ENCODE measurements at regions not wholly inside any gene's neighbourhood (a gene's known extent, or its start where the extent isn't known, plus 50 kb on each side); places are given as distances from the start of the nearest gene placed in this dataset.

DNA sequence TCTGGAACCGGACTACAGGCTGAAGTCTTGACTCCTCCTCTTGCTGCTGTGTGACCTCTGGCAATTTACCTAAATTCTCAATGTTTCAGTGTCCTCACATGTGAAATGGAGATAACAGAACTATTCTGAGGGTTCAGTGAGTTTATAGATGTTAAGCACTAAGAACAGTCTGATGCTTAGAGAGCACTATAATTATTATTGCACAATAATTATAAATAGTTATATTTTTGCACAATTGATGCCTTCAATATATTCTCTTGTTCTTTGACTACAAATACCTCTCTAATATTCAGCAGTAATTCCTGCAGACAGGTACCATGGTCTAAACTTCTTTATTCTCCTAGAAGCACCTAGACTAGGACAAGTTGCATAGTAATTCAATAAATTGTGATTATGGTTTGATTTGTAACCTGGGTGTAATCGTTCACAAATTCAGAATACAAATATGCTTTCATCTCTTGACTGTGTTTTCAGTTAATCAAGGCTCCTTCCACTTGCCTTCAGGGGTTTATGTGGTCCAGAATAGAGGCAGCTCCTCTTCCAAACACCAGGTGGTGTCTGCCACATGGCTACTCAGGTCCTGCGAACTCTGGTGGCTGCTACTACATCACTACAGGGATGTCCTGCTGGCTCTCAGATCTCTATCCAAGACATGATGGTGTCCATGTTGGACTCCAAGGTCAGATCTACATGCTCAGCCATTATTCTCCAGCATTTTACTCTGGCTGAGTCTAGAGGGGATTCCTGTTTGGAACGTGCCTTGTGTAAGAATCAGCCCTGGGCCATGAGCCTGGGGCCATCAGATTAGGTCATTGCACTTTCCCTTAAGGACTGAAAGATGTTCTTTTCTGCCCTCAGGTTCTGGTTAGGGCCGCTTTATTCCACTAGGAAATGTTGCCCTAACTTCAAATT is 103.4 kb downstream of the QRFPR start:
- DNase-seq (ENCODE audit: low read depth), result no peak

DNA sequence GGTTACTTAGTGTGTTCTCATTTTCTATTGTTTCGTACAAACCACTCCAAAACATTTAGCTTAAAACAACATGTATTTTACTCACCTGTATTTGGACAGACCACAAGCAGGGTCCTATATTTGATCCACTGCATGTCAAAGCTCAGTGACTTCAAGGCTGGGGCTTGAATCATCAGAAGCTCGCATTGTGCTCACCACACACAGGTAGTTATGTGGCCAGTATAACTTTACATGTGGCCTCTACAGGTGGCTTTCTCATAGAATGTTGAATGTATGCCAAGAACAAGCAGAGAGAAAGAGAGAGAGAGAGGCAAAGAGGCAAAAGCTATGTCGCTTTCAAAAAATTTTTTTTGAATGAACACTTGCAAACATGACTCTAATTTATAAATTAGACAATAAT is 107.6 kb downstream of the QRFPR start:
- DNase-seq (ENCODE audit: low read depth), result no peak

DNA sequence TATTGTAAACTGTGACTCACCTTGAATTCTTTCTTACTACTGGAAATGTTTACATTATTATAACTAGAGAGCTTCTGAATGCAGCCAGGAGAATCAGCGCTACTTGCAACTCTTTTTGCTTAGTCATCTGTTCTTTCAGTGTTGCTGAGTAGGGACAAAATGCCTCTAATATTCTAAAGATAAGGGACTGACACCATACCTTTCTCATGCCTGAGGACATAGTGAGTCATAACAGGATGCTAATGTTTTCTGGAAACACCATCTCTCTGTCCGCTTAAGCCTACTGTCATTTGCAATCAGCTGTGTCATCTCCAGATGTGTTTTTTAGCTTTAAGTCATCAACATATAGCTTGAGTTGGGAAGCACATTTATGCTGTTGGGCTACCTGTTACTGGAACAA is 108.3 kb downstream of the QRFPR start:
- DNase-seq (ENCODE audit: low read depth), result no peak

DNA sequence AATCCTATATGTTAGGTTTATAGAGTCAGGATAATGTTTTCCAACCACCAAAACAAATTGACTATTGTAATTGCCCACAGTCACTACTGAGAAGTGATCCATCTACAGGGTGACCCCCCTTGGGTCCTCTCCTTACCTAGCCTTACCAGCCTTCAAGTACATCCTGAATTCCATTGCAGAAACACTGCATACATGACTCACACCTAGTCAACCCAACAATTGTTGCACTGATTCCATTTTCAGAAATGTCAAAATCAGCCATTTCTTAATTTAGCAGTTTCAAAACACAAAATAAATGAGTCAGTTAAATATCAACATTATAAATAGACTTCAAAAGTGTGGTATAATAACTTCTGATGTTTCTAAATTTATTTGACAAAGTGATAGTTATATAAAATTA is 106.3 kb upstream of the TNIP3 start:
- DNase-seq (ENCODE audit: low read depth), result no peak

DNA sequence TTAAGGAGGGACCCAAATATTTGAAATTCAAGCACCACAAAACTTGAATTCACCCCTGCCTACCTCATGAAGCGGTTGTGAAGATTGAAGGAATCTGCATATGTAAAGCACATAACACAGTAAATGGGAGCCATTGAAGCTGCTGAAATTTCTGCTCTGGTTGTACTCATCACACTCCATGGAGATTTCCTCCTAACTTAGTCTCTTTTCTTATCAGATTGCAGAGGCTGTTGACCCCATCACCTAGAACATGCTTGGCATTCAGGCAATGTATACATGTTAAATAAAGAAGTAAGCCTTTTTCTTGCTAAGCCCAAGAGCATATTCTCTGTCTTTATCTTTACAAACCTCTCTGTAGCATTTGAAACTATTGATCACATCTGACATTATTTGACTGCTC is 104.9 kb upstream of the TNIP3 start:
- no peak for DNase-seq (ENCODE audit: low read depth)

DNA sequence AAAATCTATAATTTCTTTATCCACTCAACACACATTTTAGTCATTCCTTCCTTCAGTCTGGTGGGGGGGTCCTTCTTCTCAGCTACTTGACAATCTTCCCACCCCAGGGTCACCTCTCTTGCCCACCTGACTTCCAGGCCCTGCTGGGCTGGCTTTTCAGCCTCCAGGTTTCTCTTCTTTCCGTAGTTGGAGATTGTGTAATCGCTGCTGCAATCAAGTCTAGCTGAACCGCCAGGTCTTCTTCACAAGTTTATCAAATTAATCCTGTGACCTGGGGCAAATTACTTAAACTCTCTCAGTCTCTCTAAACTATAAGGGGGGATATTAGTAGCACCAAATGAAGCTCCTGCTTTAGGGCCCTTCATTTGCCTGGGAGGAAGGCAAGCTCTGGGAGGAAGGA is 102.9 kb upstream of the TNIP3 start:
- DNase-seq (ENCODE audit: low read depth), result no peak

DNA sequence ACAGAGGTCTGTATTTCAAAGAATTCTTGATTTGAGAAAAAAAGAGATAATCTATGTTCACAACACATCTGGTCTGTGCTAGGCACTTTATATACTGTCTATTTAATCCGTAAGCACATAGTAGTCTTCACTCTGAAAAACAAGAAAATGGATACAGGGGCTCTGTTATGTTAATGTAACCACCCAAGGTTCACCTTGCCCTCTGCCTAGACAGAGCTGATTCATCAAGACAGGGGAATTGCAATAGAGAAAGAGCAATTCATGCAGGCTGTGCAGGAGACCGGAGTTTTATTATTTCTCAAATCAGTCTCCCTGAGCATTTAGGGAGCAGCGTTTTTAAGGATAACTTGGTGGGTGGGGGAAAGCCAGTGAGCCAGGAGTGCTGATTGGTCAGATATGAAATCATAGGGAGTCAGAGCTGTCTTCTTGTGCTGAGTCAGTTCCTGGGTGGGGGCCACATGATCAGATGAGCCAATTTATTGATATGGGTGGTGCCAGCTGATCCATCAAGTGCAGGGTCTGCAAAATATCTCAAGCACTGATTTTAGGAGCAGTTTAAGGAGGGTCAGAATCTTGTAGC is 92.9 kb upstream of the TNIP3 start:
- no peak for DNase-seq (ENCODE audit: low read depth)

DNA sequence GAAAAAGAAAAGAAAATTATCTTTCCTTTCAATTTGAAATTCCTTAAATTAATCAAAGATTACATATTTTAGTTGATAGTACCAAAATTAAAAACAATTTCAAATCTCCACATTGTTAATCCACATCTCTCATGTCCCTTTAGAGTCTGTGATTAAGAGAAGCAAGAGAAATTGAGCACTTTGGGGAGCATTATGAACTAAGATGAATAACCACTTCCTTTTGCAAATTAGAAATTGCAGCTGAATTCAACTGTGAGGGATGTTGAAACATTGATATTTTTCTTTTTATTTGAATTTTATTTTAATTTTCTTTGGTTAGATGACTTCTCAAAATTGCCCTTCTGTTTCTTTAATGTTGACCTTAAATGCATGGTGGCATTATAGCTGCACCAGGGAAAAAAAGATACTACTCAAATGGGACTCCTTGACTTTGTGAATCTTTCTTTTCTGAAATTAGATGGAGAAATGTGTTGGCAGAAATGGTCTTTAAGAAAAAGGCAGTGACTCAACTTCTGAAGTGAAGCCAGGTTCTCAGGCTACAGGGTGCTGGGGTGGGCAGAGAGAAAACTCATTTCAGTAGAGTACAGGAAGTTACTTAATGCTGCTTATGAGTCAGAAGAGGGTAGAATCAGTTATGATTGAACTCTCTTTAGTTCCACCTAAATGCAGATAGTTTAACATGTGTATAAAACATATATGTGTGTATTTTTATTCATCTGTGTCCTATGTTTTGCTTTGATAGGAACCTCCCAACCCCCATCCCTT is 92.0 kb upstream of the TNIP3 start:
- no peak for DNase-seq (ENCODE audit: low read depth)

DNA sequence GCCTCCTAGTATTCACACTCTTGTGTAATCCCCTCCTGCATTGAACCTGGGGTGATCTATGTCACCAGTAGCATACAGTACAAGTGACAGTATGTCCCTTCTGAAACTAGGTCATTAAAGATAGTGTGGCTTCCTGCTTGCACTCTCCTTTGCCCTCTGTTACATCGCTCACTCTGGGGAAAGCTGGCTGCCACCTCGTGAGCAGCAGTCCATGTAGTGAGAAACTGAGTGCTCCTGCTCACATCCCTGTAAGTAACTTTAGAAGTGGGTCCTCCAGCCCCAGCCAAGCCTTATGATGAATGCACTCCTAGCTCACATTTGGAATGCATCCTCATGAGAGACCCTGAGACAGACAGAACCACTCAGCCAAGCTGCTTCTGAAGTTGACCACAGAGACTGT is 89.8 kb upstream of the TNIP3 start:
- DNase-seq (ENCODE audit: low read depth), result no peak

DNA sequence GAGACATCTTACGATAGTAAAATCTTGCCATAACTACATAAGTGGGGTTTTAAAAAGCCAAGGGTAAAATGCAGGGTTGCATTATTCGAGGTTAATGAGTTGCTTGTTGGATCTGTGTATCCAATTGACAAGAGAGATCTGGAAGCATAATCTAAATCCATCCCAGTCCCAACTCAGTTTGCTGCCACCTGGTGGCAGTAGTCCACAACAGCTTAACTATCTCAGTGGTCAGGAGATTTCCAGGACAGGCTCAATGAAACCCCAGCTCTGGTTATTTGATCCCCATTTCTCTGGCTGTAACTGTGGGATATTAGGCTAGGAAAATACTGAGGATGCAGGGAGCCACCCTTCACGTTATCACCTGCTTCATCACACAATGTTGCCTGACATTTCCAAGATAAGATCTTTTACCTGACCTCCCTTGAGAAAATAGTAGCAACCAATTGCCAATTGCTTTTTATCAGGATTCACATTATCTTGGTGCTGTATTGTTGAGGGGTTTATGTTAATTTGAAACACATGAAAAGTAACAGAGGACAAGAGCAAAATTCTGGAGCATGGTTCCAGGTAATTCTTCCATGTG is 88.2 kb upstream of the TNIP3 start:
- DNase-seq (ENCODE audit: low read depth), result peak; percentile 41

DNA sequence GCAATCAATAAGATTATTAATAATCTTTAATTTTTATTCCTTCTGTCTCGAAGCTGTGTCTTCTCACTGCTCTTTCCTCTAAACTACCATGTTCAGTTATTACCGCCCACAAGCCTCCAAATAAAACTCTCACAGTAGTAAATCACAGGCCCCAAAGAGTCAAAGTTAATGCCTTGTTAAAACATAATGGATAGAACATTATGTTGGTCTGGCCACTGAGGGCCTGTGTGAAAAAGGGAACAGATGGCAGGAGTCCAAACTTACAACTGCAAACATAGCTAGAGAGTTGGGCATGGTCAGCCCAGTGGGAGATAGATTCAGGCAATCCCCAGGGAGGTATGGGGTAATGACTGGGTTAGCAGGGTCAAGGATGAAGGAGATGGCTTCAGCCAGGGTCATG is 84.6 kb upstream of the TNIP3 start:
- DNase-seq (ENCODE audit: low read depth), result no peak

DNA sequence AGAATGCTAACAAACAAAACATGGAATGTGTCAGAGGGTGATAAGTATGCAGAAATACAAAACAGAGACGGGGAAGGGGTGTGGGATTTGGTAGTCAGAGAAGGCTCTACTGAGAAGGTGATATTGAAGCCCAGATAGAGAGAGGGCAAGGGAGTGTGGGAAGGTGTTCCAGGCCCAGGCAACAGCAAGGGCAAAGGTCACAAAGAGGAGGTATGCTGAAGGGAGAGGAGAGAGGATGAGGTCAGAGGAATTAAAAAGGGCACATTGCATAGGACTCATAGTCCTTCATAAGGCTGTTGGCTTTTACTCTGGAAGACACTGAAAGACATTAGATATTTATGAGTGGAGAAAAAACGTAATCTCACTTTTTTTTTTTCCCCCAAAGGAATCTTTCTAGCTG is 82.6 kb upstream of the TNIP3 start:
- DNase-seq (ENCODE audit: low read depth), result no peak

DNA sequence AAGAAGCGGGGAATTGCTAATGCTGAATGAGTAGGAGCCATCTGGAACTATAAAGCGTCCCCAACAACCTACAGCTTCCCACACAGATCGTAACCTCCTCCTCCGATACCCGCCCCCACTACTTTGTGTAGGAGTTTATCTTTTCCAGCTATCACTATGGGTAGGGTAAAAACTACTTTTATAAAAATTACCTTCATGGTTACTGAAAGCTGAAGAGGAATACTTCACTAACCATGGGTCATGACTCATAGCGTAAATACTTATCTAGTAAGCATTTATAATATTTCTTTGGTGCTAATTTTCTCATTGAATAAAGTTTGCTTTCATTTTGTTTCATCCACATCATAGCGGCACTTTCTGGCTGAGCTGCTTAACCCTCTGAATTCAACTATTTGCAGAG is 79.4 kb upstream of the TNIP3 start:
- no peak for DNase-seq (ENCODE audit: low read depth)

DNA sequence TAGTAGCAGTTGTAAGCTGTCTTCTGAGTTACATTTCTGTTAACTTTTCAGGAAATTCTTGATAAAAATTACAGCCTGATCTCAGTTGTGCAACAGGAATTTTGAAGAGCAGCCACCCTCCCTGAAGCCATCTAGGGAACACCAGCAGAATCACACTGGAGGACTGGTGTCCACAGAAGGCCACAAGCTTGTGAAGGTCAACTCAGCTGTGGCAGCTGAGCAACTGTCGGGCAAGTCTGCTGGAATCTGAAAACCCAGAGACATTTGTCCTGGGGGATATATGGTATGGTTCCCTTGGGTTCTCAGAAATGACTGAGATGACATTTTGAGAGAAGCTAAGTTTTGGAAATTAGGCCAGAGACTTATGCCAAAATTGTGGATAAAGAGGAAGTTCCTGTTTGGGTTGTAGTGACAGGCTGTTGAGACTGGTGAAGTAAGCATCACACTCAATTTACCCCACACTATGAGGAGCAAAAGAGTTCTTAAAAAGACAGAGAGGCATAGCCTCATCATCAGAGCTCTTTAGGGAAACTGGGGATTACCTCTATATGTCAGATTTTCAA is 78.1 kb upstream of the TNIP3 start:
- DNase-seq (ENCODE audit: low read depth), result no peak

DNA sequence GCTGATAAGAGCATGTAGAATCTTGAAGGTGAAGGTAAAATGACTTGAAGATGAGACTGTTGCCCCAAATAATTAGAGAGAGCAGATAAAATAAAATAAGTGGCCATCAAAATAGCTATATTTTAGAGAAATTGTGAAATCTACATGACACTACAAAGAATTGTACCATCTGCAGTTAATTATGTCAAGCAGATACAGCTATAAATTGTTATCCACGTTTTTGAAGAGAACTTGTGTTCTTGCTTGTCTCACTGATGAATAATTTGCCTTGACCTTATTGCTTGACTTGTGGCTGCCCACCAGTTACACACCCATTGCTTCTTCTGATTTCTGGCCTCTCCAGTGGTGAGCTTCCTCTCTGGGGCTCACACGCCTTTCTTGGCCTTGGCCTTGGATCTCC is 75.8 kb upstream of the TNIP3 start:
- DNase-seq (ENCODE audit: low read depth), result no peak

DNA sequence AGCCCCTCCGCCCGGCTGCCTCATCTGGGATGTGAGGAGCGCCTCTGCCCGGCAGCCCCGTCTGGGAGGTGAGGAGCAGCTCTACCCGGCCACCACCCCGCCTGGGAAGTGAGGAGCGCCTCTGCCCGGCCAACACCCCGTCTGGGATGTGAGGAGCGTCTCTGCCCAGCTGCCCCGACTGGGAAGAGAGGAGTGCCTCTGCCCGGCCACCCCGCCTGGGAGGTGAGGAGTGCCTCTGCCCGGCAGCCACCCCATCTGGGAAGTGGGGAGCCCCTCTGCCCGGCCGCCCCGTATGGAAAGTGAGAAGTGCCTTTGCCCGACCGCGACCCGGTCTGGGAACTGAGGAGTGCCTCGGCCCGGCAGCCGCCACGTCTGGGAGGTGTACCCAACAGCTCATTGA is 74.3 kb upstream of the TNIP3 start:
- DNase-seq (ENCODE audit: low read depth), result no peak

DNA sequence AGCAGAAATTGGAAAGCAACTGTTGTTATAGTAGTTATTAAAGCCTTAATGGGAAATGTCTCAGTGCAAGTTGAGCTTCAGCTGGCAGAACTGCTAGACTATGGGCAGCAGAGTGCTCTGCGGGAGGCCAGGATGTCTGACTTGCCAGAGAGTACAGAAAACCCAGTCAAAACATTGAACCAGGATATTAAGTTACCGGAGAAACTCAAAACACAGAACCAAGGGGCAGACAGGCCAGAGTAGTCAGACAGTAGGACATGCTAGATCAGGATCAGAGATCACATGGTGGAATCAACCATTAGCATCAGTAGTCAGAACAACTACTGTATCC is 72.9 kb upstream of the TNIP3 start:
- DNase-seq (ENCODE audit: low read depth), result no peak

DNA sequence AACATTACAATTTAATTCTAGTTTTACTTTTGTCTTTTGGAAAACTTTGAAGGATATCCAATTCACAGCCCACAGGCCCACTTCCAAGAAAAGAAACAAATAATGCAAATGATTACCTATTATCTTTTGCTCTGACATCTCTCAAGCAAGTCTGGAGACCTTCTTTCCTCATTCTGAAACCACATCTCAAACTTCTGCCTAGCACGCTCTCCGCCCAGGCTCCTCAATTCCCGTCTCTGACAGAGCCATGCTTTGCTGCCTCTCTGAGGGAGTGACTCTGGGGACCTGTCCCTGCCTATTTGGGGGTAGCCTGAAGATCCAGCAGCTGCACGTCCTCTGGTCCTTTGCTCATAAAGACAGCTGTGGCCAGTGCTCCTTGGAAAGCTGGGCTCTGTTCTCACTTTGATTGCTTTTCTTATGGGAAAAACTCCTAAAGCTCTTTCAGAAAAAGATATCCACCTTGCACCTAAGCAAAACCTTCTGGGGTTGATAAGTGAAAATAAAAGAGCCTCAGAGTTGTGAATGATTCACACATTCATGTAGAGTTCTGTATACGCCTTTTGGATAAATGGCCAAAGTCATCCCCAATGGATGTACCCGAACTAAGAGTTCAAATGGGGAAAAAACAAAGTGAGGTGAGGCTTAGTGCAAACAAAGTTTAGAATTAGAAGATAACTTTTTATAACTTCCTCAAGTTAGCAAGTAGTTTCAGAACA is 72.4 kb upstream of the TNIP3 start:
- no peak for DNase-seq (ENCODE audit: low read depth)

DNA sequence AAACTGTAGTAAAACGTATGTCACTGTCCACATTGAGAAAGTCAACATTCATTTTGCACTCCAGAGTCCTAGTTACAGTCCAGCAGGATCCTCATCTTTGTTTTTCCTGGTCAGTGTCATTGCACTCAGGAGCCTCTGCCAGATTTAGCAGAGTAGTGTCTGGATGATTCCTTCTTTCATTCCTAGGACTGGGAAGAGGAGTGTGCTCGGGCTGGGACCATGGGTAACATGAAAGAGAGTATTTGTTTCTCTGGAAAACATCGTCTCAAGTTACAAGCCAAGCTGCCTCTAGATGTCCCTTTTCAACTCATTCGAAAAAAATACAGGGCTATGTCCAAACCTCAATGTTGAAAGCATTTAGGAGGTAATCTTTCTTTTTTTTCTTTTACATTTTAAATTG is 69.9 kb upstream of the TNIP3 start:
- no peak for DNase-seq (ENCODE audit: low read depth)

DNA sequence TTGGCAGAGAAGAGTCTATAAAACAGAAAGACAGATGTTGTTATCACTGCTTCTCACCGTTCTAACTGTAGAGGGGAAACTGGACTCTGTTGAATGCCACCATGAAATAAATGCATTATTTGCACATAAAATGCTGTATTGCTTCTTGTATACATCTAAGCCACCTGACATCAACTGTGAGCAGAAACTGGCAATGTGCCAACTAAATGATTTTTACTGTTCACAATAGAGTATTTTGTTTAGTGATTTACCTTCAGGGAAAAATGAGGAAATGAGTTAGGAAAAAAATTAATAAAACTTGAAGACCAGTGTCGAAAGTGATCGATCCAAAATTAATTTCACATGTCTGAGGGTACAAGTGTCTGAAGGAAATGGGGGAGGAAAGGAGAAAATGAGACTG is 65.9 kb upstream of the TNIP3 start:
- DNase-seq (ENCODE audit: low read depth), result no peak

DNA sequence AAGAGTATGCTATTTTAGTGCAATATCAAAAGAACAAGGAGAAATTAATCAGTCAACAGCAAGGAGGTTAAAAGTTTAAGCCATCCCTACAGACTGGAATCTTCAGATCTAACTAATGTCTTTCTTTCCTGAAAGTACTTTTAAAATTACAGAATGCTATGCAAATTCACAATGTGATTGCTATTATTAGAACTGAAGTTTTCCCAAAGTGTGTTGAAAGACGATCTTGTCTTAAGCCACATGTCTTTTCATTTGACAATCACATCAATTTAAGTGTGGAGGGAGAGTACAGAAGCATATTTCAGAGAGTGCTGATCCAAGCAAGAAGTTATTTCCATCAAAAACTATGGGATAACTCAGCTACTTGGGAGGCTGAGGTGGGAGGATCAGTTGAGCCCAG is 64.7 kb upstream of the TNIP3 start:
- no peak for DNase-seq (ENCODE audit: low read depth)

DNA sequence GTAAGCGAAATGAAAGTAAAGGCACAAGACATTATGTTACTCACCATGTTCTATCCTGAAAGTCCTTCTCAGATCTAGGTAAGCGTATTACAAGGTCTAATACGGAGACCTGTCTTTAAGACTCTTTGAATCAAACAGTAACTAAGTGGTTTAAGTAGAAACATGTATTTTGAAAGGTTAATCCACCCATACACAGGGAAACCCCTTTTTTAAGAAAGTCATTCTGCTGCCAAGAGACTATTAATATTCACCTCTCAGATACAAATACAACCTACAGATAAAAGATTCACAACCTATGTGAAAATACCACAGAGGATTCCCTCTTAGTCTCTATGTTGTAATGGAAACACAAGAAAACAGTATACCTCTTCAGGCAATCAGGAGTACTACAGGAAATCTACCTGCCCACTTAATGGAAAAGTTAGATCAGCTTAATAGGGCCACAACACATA is 63.2 kb upstream of the TNIP3 start:
- DNase-seq (ENCODE audit: low read depth), result no peak
